ENCODE measurements at regions not wholly inside any gene's neighbourhood (a gene's known extent, or its start where the extent isn't known, plus 50 kb on each side); places are given as distances from the start of the nearest gene placed in this dataset.

- TF ChIP-seq CTCF (IDR thresholded peaks at IDR 0.05) (no peak), POLR2A (IDR thresholded peaks at IDR 0.05; ENCODE audit: low read depth) (no peak), POLR2AphosphoS5 (IDR thresholded peaks at IDR 0.05) (no peak)
Measured at GRCh38 chr5:54742417-54742891, 224.9 kb downstream of the SNX18 start.

Data from esophagus muscularis mucosa (tissue), 3 donors.